Suprapubic skin (tissue), 4 donors: ENCODE measurements at regions not wholly inside any gene's neighbourhood (a gene's known extent, or its start where the extent isn't known, plus 50 kb on each side); places are given as distances from the start of the nearest gene placed in this dataset.
"Not testable (repeated sequence)": the region's sequence is repeated elsewhere in the genome, so short reads cannot be mapped to it uniquely, and the experiment has no call there.

Source experiments
- DNase-seq, 2 donors: peaks; one replicate each; pipeline ENCODE4 v3.0.0-alpha.2; 2019; ENCODE audit warnings: low spot score in 2 of 2
- H3K27ac ChIP-seq: fragments of 200-600 bp; sonication (generic); one replicate; pipeline ENCODE4 v1.5.1; 2019
- H3K27me3 ChIP-seq: fragments of 200-600 bp; sonication (generic); one replicate; pipeline ENCODE4 v1.5.1; 2019
- H3K36me3 ChIP-seq: fragments of 200-600 bp; sonication (generic); one replicate; pipeline ENCODE4 v1.5.1; 2019
- H3K4me1 ChIP-seq: fragments of 200-600 bp; sonication (generic); one replicate; pipeline ENCODE4 v1.5.1; 2019
- H3K4me3 ChIP-seq: fragments of 200-600 bp; sonication (generic); one replicate; pipeline ENCODE4 v1.5.1; 2019; ENCODE audit warnings: mild to moderate bottlenecking
- H3K9me3 ChIP-seq: fragments of 200-600 bp; sonication (generic); one replicate; pipeline ENCODE4 v1.5.1; 2019
- CTCF ChIP-seq, 2 donors: fragments of 200-600 bp in 1 of 2; fragments of 450-650 bp in 1 of 2; sonication (generic) in 1 of 2; IDR thresholded peaks; one replicate each; pipeline ENCODE4 v1.5.1; 2016 to 2019; ENCODE audit warnings: antibody characterized with exemption in 2 of 2, mild to moderate bottlenecking in 1 of 2, moderate library complexity in 1 of 2
- EP300 ChIP-seq: sonication (generic); formaldehyde crosslinking; IDR thresholded peaks from one replicate; pipeline ENCODE4 v1.6.1; 2017; ENCODE audit warnings: antibody characterized with exemption
- POLR2A ChIP-seq, 2 donors: fragments of 450-650 bp; IDR thresholded peaks; one replicate each; pipeline ENCODE4 v1.6.1; 2017; ENCODE audit warnings: antibody characterized with exemption in 2 of 2, mild to moderate bottlenecking in 2 of 2, moderate library complexity in 2 of 2
- POLR2AphosphoS5 ChIP-seq, 3 donors: sonication (generic); formaldehyde crosslinking; IDR thresholded peaks; one replicate each; pipeline ENCODE4 v1.6.1; 2017; ENCODE audit warnings: antibody characterized with exemption in 3 of 3
- WGBS: methylation state at CpG from one replicate; pipeline ENCODE4 v1.1.5; 2018; 5-methylcytosine and 5-hydroxymethylcytosine counted together

DNA sequence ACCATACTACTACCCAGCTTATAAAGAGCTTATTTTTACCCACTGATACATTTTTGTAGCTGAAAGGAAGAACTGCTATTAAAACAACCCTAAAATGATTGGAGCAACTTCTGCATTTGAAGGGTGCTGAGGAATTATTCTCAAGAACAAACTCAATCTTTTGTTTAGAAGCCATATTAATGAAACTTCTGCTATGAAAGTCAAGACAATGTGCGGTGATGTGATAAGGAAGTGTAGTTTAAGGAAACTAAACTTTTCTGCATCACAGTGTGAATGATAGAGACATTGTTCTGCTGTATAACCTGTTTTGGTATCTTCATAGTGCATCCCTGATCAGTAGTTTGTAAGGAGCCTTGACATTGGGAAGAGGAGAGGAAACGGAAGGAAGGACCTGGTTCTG is 408.5 kb downstream of the TMEM38B start:
- WGBS: 88% methylated on average over 2 of the region's 2 CpGs
- Histone ChIP-seq H3K27me3 (no peaks in the 10 kb centered on the region), H3K9me3 (no peaks in the 10 kb centered on the region), H3K4me3 (no peak overlapping the region), H3K4me1 (no peaks in the 10 kb centered on the region), H3K36me3 (no peaks in the 10 kb centered on the region), H3K27ac (no peak overlapping the region)
- no peak for TF ChIP-seq POLR2AphosphoS5 (IDR thresholded peaks at IDR 0.05)
- no peak for TF ChIP-seq EP300
- TF ChIP-seq CTCF (IDR thresholded peaks at IDR 0.05): no peak
- DNase-seq: no peak

- TF ChIP-seq CTCF (IDR thresholded peaks at IDR 0.05) (no peak), EP300 (no peak), POLR2A (IDR thresholded peaks at IDR 0.05) (no peak), POLR2AphosphoS5 (IDR thresholded peaks at IDR 0.05) (no peak)
- Histone ChIP-seq H3K9me3 (no peaks in the 10 kb centered on the region), H3K36me3 (no peaks in the 10 kb centered on the region), H3K4me3 (no peak overlapping the region), H3K4me1 (no peaks in the 10 kb centered on the region), H3K27me3 (no peaks in the 10 kb centered on the region), H3K27ac (no peak overlapping the region)
- no peak for DNase-seq
These were observed 410.5 kb downstream of the TMEM38B start for GRCh38 chr9:106104887-106105286.

GRCh38 chr9:106106396-106106795 is 412.1 kb downstream of the TMEM38B start:
- Histone ChIP-seq H3K36me3 (no peaks in the 10 kb centered on the region), H3K4me1 (no peaks in the 10 kb centered on the region), H3K27ac (no peak overlapping the region), H3K9me3 (no peaks in the 10 kb centered on the region), H3K27me3 (no peaks in the 10 kb centered on the region), H3K4me3 (no peak overlapping the region)
- DNase-seq: no peak
- 85% methylated on average over 3 of the region's 3 CpGs for WGBS
- no peak for TF ChIP-seq EP300
- no peak for TF ChIP-seq POLR2AphosphoS5 (IDR thresholded peaks at IDR 0.05)
- no peak for TF ChIP-seq POLR2A (IDR thresholded peaks at IDR 0.05)
- no peak for TF ChIP-seq CTCF (IDR thresholded peaks at IDR 0.05)

- WGBS: 48% methylated on average over 2 of the region's 2 CpGs
- H3K27ac ChIP-seq: no peak overlapping the region
- H3K9me3 ChIP-seq: no peaks in the 10 kb centered on the region
- H3K4me1 ChIP-seq: no peaks in the 10 kb centered on the region
- H3K36me3 ChIP-seq: no peaks in the 10 kb centered on the region
- no peak overlapping the region for H3K4me3 ChIP-seq
- DNase-seq: no peak
- no peak for TF ChIP-seq POLR2A (IDR thresholded peaks at IDR 0.05)
- no peak for TF ChIP-seq CTCF (IDR thresholded peaks at IDR 0.05)
- no peak for TF ChIP-seq EP300
- no peak for TF ChIP-seq POLR2AphosphoS5 (IDR thresholded peaks at IDR 0.05)
- H3K27me3 ChIP-seq: no peaks in the 10 kb centered on the region
These were observed 413.4 kb downstream of the TMEM38B start for GRCh38 chr9:106107716-106108115.

DNA sequence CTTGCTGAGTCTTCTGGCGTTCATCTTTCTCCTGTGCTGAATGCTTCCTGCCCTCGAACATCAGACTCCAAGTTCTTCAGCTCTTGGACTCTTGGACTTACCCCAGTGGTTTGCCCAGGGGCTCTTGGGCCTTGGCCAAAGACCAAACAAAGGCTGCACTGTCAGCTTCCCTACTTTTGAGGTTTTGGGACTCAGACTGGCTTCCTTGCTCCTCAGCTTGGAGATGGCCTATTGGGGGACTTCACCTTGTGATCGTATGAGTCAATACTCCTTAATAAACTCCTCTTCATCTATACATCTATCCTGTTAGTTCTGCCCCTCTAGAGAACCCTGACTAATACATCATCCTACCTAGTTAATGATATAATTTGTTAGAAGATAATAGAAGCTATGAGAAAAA is 415.4 kb downstream of the TMEM38B start:
- H3K27me3 ChIP-seq, H3K4me3 ChIP-seq, H3K36me3 ChIP-seq, H3K4me1 ChIP-seq, H3K9me3 ChIP-seq, DNase-seq, H3K27ac ChIP-seq: not testable (repeated sequence)
- 66% methylated on average over 3 of the region's 3 CpGs for WGBS

DNA sequence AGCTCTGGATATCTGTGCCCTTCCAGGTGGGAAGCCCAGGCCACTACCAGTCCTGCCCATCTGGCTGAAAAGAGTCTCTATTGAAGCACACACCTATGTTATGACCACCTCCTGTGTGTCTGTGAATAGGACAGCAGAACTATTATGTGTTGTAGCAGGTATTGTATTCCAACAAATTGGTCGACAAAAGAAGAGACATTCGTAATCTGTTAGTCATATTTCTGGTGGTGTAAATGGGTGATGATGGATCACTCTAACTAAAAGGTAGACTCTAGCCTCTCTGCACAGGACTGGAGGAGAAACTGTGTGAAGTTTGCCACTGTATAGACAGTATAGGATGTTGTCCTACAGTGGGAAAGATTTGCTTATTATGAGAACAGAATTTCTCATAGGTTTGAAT is 416.1 kb downstream of the TMEM38B start:
- 100% methylated on average over 2 of the region's 2 CpGs for WGBS
- DNase-seq: no peak
- H3K4me3 ChIP-seq: no peak overlapping the region
- TF ChIP-seq EP300 (no peak), CTCF (IDR thresholded peaks at IDR 0.05) (no peak), POLR2AphosphoS5 (IDR thresholded peaks at IDR 0.05) (no peak), POLR2A (IDR thresholded peaks at IDR 0.05) (no peak)
- no peak overlapping the region for H3K27ac ChIP-seq
- H3K36me3 ChIP-seq: no peaks in the 10 kb centered on the region
- H3K27me3 ChIP-seq: no peaks in the 10 kb centered on the region
- H3K4me1 ChIP-seq: no peaks in the 10 kb centered on the region
- no peaks in the 10 kb centered on the region for H3K9me3 ChIP-seq
